H1 (cell line): ENCODE measurements at regions not wholly inside any gene's neighbourhood (a gene's known extent, or its start where the extent isn't known, plus 50 kb on each side); places are given as distances from the start of the nearest gene placed in this dataset.

Experiments used
- CBX5 ChIP-seq: fragments of 300-800, 300-1000 bp; sonication (generic); IDR thresholded peaks from 2 replicates; pipeline ENCODE4 v1.7.1; 2016; ENCODE audit warnings: antibody characterized with exemption, low read length, low read depth
- EP300 ChIP-seq, 2 experiments: IDR thresholded peaks; 1 replicate in 1 of 2; 2 replicates in 1 of 2; pipeline ENCODE4 v1.6.1; 2011 to 2012; ENCODE audit warnings: low read depth in 2 of 2, low read length in 2 of 2, mild to moderate bottlenecking in 2 of 2, borderline replicate concordance in 1 of 2, inconsistent platforms in 1 of 2, moderate library complexity in 1 of 2
- KDM5A ChIP-seq: fragments of 200-600 bp; IDR thresholded peaks from 2 replicates; pipeline ENCODE4 v1.7.1; 2012; ENCODE audit warnings: mild to moderate bottlenecking, low read length, inconsistent platforms, mixed read lengths
- POLR2AphosphoS5 ChIP-seq: IDR thresholded peaks from 2 replicates; pipeline ENCODE4 v1.6.1; 2011; ENCODE audit warnings: low read depth, low read length
- SIN3A ChIP-seq, 2 experiments: IDR thresholded peaks in 1 of 2; conservative IDR thresholded peaks in 1 of 2; 2 replicates each; pipeline ENCODE4 v1.6.1; 2011 to 2012; ENCODE audit warnings: low read length in 2 of 2, improper control_type of control experiment in 1 of 2, low read depth in 1 of 2, mild to moderate bottlenecking in 1 of 2
- TF ChIP-seq, protein P1 (sequence below): fragments of 300-600 bp; sonication (generic); IDR thresholded peaks from 2 replicates; pipeline ENCODE4 v1.7.1; 2012; ENCODE audit warnings: low read length, moderate library complexity, mild to moderate bottlenecking, inconsistent platforms; ENCODE audit not compliant: insufficient replicate concordance
- TF ChIP-seq, protein P2 (sequence below): IDR thresholded peaks from 2 replicates; pipeline ENCODE4 v1.6.1; 2012; ENCODE audit warnings: inconsistent platforms

- no peak for TF ChIP-seq SIN3A (conservative IDR thresholded peaks at IDR 0.05 in 1 of 2, IDR thresholded peaks at IDR 0.05 in 1 of 2; ENCODE audit: low read depth in 1 of 2, low read length in 2 of 2)
- TF ChIP-seq, protein P1, sequence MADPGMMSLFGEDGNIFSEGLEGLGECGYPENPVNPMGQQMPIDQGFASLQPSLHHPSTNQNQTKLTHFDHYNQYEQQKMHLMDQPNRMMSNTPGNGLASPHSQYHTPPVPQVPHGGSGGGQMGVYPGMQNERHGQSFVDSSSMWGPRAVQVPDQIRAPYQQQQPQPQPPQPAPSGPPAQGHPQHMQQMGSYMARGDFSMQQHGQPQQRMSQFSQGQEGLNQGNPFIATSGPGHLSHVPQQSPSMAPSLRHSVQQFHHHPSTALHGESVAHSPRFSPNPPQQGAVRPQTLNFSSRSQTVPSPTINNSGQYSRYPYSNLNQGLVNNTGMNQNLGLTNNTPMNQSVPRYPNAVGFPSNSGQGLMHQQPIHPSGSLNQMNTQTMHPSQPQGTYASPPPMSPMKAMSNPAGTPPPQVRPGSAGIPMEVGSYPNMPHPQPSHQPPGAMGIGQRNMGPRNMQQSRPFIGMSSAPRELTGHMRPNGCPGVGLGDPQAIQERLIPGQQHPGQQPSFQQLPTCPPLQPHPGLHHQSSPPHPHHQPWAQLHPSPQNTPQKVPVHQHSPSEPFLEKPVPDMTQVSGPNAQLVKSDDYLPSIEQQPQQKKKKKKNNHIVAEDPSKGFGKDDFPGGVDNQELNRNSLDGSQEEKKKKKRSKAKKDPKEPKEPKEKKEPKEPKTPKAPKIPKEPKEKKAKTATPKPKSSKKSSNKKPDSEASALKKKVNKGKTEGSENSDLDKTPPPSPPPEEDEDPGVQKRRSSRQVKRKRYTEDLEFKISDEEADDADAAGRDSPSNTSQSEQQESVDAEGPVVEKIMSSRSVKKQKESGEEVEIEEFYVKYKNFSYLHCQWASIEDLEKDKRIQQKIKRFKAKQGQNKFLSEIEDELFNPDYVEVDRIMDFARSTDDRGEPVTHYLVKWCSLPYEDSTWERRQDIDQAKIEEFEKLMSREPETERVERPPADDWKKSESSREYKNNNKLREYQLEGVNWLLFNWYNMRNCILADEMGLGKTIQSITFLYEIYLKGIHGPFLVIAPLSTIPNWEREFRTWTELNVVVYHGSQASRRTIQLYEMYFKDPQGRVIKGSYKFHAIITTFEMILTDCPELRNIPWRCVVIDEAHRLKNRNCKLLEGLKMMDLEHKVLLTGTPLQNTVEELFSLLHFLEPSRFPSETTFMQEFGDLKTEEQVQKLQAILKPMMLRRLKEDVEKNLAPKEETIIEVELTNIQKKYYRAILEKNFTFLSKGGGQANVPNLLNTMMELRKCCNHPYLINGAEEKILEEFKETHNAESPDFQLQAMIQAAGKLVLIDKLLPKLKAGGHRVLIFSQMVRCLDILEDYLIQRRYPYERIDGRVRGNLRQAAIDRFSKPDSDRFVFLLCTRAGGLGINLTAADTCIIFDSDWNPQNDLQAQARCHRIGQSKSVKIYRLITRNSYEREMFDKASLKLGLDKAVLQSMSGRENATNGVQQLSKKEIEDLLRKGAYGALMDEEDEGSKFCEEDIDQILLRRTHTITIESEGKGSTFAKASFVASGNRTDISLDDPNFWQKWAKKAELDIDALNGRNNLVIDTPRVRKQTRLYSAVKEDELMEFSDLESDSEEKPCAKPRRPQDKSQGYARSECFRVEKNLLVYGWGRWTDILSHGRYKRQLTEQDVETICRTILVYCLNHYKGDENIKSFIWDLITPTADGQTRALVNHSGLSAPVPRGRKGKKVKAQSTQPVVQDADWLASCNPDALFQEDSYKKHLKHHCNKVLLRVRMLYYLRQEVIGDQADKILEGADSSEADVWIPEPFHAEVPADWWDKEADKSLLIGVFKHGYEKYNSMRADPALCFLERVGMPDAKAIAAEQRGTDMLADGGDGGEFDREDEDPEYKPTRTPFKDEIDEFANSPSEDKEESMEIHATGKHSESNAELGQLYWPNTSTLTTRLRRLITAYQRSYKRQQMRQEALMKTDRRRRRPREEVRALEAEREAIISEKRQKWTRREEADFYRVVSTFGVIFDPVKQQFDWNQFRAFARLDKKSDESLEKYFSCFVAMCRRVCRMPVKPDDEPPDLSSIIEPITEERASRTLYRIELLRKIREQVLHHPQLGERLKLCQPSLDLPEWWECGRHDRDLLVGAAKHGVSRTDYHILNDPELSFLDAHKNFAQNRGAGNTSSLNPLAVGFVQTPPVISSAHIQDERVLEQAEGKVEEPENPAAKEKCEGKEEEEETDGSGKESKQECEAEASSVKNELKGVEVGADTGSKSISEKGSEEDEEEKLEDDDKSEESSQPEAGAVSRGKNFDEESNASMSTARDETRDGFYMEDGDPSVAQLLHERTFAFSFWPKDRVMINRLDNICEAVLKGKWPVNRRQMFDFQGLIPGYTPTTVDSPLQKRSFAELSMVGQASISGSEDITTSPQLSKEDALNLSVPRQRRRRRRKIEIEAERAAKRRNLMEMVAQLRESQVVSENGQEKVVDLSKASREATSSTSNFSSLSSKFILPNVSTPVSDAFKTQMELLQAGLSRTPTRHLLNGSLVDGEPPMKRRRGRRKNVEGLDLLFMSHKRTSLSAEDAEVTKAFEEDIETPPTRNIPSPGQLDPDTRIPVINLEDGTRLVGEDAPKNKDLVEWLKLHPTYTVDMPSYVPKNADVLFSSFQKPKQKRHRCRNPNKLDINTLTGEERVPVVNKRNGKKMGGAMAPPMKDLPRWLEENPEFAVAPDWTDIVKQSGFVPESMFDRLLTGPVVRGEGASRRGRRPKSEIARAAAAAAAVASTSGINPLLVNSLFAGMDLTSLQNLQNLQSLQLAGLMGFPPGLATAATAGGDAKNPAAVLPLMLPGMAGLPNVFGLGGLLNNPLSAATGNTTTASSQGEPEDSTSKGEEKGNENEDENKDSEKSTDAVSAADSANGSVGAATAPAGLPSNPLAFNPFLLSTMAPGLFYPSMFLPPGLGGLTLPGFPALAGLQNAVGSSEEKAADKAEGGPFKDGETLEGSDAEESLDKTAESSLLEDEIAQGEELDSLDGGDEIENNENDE = no peak
- no peak for TF ChIP-seq KDM5A
- no peak for TF ChIP-seq POLR2AphosphoS5
- TF ChIP-seq, protein P2, sequence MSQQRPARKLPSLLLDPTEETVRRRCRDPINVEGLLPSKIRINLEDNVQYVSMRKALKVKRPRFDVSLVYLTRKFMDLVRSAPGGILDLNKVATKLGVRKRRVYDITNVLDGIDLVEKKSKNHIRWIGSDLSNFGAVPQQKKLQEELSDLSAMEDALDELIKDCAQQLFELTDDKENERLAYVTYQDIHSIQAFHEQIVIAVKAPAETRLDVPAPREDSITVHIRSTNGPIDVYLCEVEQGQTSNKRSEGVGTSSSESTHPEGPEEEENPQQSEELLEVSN = no peak
- TF ChIP-seq EP300 (IDR thresholded peaks at IDR 0.05; ENCODE audit: borderline replicate concordance in 1 of 2, low read depth in 2 of 2, low read length in 2 of 2) = no peak
- no peak for TF ChIP-seq CBX5
Measured at GRCh38 chr16:86870380-86870779, 292.0 kb downstream of the FOXL1 start (continued).
